Fibroblast of pulmonary artery (primary cell): ENCODE measurements at regions not wholly inside any gene's neighbourhood (a gene's known extent, or its start where the extent isn't known, plus 50 kb on each side); places are given as distances from the start of the nearest gene placed in this dataset.

Experiments
- DNase-seq: peaks from one replicate; pipeline ENCODE4 v3.0.0-alpha.2; 2010; ENCODE audit warnings: low read depth
- H3K4me3 ChIP-seq: replicated peaks from 2 replicates; pipeline ENCODE4 v1.5.1; 2011; ENCODE audit warnings: low read depth, mild to moderate bottlenecking, control low read depth, low read length, moderate library complexity
- CTCF ChIP-seq: IDR thresholded peaks from 2 replicates; pipeline ENCODE4 v1.5.1; 2011; ENCODE audit warnings: mild to moderate bottlenecking, control low read depth, low read length, inconsistent platforms; ENCODE audit errors: missing control alignments

GRCh38 chr14:34171431-34172172 lies 220.7 kb upstream of the EGLN3 start:
- no peak overlapping the region for H3K4me3 ChIP-seq
- no peak for DNase-seq
- TF ChIP-seq CTCF: no peak

GRCh38 chr14:34170882-34171281 lies 220.0 kb upstream of the EGLN3 start:
- no peak overlapping the region for H3K4me3 ChIP-seq
- no peak for TF ChIP-seq CTCF
- DNase-seq: no peak

- no peak for TF ChIP-seq CTCF
- H3K4me3 ChIP-seq: no peak overlapping the region
- no peak for DNase-seq
Measured at GRCh38 chr14:34169561-34169960, 218.7 kb upstream of the EGLN3 start.

DNA sequence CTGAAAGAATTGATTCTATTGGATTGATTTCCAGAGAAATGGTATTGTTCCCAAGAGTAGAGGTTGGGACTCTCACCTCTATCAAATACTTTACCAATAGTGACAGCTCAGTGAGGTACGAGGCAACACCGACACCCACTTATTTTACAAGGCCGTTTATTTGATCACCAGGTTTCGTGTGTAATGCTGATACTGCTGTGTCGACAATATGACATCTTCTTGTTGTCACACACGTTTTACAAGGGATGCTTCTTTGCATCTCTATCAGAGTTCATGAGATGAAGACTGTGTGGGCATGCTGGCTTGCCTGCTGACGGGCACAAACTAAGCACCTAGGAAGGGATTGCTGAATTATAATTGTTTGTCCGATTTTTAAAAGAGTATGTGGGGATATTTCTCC lies 217.8 kb upstream of the EGLN3 start:
- H3K4me3 ChIP-seq: no peak overlapping the region
- no peak for TF ChIP-seq CTCF
- no peak for DNase-seq

- no peak overlapping the region for H3K4me3 ChIP-seq
- TF ChIP-seq CTCF: no peak
- no peak for DNase-seq
Measured at GRCh38 chr14:34165847-34166350, 215.0 kb upstream of the EGLN3 start.

GRCh38 chr14:34164162-34164864 lies 213.4 kb upstream of the EGLN3 start:
- DNase-seq: no peak
- H3K4me3 ChIP-seq: no peak overlapping the region
- no peak for TF ChIP-seq CTCF
